GM19463 (cell line): ENCODE measurements at regions not wholly inside any gene's neighbourhood (a gene's known extent, or its start where the extent isn't known, plus 50 kb on each side); places are given as distances from the start of the nearest gene placed in this dataset.

Source experiments
- ATAC-seq: cut with Tn5 transposase; IDR thresholded peaks from one replicate; pipeline ENCODE4 v1.9.1; 2021; ENCODE audit warnings: mild to moderate bottlenecking, moderate library complexity; ENCODE audit not compliant: unreplicated experiment

- no peak for ATAC-seq
Measured at GRCh38 chr13:21949818-21950429, 279.1 kb downstream of the FGF9 start.

DNA sequence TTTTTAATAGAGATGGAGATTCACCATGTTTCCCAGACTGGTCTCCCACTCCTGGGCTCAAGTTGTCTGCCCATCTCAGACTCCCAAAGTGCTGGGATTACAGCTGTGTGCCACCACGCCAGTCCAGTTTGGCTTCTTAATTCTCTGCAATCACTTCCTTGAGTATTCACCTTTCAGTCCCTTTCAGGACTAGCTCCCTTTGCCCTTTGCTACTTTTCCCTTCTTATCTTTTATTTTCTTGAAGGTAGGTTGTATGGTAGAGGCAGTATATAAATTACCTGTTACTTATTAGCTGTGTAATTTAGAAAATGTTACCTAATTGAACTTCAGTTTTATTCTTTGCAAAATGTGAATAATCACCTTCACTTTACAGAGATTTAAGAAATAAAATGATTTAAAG, 285.8 kb downstream of the FGF9 start:
- ATAC-seq, result no peak

DNA sequence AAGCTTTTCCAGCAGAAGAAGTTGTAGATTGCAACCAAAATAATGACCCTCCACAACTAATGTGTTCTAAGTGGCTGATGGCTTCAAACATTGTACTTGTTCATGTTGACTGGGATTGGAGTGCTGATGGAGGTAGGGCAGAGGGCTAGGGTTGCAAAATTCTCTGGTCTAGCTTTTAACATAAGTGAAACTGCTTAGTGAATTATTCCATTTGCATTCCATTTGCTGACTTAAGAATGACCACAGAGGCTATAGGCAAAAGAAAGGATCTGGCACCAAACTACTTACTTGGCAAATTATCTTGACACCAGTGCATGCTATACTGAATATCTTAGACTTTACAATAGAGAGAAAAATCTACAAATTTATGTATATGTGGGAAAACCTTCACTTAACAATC, 287.0 kb downstream of the FGF9 start:
- ATAC-seq, result no peak

- ATAC-seq, result no peak
Measured at GRCh38 chr13:21960108-21960507, 289.2 kb downstream of the FGF9 start.

DNA sequence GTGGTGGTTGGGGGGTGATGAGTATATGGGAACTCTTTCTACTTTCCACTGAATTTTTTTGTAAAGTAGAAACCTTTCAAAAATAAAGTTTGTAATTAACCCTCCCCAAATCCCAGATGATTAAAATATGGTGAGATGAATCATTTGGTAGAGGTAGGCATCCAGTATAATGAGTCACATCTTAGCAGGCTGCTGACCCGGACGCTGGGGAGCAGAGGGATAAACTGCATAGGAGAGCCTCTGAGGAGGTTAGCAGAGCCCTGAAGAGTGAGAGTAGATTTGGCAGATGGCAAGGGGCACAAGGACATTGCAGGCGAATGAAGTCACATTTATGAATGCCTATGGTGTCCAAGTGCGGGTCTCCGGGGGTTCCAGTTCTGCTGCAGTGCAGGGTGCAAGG, 293.8 kb downstream of the FGF9 start:
- no peak for ATAC-seq

DNA sequence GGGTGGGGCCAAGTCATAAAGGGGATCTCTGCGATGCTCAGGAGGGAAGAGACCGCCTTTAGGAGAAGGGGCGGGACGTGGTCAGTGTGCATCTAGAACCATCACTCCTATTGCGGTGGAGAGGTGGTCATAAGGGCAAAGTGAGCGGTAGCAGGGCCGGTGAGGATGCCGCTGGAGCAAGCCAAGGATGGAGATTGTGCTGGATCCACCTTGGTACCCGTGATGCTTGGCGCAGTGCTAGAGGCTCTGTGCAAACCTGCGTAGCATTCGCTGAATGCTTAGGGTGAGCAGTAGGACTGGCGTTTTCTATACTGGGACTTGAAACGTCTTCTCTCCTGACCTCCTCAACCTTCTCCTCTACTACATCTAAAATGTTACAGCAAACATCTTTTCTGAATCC, 294.2 kb downstream of the FGF9 start:
- ATAC-seq, result no peak

- no peak for ATAC-seq
Measured at GRCh38 chr13:21966014-21966413, 295.1 kb downstream of the FGF9 start.

DNA sequence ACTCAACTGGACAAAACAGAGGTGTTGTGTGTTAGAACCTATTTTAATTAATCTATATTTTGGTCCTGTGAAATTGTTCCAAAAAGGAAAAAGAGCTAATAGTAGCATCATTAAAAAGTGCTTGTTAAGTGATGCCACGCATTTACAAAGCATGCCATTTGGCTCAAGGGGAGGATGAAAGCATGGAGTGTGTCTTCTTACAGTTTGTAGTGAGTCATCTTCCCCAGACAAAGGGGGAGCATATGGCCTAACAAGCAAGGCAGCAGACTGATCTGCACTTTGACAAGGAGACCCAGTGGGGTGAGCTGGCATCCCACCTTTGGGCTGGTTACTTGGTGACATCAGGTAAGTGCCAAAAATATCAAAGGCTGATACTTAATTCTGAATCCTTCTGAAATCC, 297.0 kb downstream of the FGF9 start:
- ATAC-seq, result no peak

GRCh38 chr13:21970172-21970571, 299.3 kb downstream of the FGF9 start:
- no peak for ATAC-seq

GRCh38 chr13:21970918-21971317, 300.0 kb downstream of the FGF9 start:
- no peak for ATAC-seq

GRCh38 chr13:21971662-21972621, 301.1 kb downstream of the FGF9 start:
- no peak for ATAC-seq

DNA sequence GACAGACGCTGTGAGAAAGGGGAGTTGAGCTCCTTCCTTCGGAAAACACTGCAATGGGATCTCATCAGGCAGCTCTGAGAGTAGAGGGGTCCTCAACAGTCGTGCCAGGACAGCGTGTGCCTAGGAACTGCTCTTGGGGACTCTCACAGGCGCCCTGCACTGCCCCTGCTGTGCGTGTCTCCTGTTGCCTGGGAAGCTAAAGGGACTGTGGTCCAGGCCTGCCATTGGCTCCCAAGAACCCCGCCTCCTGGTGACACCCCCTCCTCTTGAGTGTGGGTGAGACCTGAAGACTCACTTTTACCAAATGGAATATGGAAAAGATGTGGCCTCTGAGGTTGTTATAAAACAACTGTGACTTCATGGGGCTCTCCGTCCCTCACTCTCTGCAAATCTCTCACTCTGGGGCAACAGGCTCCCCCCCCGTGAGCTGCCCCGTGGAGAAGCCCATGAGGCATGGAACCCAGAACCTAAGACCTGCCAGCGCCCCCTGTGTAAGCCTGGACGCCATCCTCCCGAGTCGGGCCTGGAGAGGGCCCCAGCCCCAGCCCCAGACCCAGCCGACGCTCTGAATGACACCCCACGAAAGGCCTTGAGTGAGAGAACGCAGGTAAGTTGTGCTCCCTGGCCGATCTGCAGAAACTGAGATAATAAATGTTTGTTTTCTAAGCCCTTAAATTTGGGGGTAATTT, 302.7 kb downstream of the FGF9 start:
- no peak for ATAC-seq

DNA sequence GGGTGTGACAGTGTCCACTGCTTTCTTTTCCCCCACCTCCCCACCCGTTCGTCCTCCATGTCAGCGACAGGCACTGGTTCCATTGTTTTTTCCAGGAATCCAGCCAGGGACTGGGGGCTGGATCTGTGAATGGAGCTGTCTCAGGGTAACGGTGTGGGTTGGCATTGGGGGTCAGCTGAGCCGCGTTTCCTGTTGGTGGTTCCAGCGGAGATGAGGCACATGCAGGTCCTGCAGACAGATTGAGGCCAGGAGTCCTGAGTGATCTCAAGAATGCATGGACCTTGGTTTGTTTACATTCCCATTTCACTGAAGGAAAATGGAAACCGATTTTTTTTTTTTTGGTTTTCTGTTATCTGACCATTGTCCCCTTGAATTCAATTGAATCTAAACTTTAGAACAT, 303.9 kb downstream of the FGF9 start:
- ATAC-seq, result no peak

DNA sequence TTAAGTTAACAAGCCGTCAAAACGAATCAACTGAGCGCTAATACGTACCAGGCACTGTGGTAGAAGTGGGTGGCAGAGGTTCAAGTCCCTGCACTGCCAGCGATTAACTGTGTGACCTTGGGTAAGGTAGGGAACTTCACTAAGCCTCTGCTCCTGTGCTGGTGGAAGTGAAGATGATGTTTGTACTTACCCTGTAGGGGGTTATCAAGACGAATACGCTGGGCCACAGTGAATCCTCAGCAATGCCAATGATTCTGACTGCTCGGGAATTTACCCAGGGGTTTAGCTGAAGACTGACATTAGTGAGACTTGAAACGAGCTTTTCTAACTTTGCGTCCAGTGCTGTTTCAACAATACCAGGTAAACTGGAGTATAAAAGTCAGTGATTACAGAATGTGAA, 305.3 kb downstream of the FGF9 start:
- ATAC-seq, result no peak

DNA sequence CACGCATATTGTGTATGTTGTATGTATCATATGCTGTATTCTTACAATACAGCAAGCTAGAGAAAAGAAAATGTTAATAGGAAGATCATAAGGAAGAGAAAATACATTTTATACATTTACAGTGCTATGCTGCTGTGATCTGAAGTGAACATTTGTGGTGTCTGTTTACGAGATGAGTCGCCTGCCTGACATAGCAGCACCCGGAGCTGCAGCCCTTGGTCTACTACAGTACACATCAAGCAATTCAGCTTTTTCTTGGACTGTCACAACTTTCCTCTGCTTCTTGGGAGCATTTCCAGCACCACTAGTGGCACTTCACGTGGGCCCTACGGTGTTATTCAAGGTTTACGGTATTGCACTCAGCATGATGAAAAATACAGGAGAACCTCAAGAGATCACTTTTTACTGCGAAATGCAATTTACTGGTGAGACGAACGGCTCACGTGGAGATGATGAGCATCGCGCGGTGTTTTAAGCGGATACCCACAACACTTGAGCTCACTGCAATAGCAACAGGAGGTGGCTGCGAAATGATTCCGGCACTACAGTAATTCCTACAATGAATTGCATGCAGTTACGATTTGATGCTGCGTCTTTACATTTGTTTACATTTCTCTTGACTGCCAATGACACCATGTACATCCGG, 308.4 kb downstream of the FGF9 start:
- ATAC-seq, result no peak

DNA sequence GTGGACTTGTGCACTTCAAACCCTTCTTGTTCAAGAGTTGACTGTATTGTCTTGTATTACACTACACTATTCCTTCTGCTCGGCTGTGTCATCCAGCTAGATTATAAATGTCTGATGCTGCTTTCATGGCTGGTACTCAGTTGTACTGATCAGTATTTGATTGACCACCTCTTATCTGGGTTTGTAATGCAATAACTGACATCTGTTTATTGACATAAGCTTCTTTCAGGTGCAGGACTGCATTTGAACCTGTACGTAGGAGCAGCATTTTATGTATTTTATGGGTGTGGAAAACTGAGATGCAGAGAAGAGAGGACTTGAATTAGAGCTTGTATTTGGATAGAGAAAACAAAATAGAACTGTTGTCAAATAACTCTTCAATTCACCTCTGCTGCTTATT, 309.2 kb downstream of the FGF9 start:
- no peak for ATAC-seq

DNA sequence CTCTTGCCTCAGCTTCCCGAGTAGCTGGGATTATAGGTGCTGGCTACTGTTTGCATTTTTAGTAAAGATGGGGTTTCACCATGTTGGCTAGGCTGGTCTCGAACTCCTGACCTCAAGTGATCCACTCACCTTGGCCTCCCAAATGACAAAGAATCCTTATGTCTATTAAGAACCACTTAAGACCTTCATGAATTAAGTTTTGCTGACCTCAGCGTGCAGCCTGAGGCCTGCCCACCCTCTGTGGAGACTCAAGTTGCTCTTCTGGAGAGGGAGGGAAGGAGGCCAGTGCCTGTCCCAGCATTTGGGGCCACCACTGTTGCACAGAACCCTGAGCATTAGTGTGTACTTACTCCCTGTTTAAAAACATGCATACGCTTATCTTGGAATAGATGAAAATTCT, 313.3 kb downstream of the FGF9 start:
- no peak for ATAC-seq

DNA sequence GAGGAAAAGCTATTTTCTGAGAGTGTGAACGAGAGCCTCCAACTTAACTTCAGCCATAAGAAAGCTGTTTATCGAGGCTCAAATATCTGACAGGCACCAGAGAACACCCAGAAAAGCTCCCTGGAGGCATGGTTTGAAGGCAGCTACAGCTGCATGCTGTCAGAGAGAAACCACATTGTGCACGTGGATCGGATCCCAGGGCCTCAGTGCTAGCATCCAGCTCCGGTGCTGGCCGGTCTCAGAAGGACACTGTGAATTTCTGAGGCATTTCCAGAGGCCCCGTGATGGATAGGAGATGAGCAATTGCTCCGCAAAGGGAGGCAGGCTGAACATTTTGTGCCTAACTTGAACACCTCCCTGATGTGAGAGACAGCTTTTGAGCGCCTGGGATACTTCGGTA, 315.7 kb downstream of the FGF9 start:
- ATAC-seq, result no peak

DNA sequence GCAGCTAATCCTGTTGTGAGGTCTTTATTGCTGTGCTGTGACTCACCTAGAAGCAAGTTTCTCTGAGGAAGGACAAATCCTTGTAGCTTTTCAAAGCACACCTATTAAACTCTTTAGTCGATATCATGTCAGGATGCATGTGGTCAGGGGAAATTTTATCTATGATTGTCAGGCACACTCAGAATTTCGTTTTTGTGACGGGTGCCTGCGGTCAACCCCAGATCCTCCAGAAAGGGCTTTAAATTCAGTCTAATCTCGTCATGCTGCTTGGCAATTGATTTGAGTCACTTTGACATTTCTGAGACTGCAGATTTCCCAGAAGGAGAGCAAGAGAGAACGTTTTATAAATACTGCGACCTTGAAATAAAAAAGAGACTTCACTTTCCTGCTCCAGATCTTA, 316.9 kb downstream of the FGF9 start:
- ATAC-seq, result no peak

DNA sequence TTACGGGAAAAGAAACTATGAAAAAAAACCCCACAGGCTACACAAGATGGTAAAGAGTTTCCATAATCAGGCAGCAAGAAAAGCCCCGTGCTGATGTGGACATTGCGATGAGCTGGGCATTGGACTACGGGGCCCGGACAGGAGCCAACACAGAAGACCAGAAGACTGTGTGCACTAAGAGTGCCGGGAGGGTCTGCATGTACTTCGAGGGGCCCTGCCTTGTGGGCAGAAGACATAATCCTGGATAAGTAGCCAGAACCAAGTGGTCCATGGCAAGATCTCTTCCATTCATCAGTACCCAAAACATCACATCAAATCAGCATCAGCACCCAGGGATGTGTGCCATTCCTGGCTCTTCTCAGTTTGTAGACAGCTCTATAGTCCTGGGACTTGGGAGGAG, 317.8 kb downstream of the FGF9 start:
- no peak for ATAC-seq

DNA sequence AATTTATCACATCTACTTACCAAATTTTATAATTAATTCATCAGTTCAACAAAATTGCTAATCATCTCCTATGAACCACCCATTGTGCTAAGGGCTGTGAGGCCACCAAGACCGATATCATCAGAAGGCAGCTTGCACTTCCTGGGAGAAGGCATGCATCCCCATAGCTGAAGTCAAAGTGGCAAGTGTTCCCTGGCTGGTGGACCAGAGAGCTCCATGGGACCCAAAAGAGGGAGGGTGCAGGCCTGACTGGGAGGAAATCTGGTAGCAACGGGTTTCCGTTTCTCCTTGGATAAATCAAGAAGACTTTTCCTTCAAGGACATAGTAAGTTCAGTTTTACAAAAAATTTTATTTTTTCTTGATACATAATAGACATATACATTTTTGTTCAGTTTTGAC, 325.2 kb downstream of the FGF9 start:
- ATAC-seq, result no peak
